GM18505 (cell line): ENCODE measurements at regions not wholly inside any gene's neighbourhood (a gene's known extent, or its start where the extent isn't known, plus 50 kb on each side); places are given as distances from the start of the nearest gene placed in this dataset.
"Not testable (repeated sequence)": the region's sequence is repeated elsewhere in the genome, so short reads cannot be mapped to it uniquely, and the experiment has no call there.

ENCODE experiments used
- ATAC-seq: cut with Tn5 transposase; IDR thresholded peaks from one replicate; pipeline ENCODE4 v1.9.1; 2021; ENCODE audit not compliant: unreplicated experiment
- POLR2A ChIP-seq: IDR thresholded peaks from 4 replicates; pipeline ENCODE4 v1.6.1; 2011; ENCODE audit warnings: borderline replicate concordance; ENCODE audit not compliant: insufficient read depth, insufficient read length; ENCODE audit errors: extremely low read depth

- no peak for TF ChIP-seq POLR2A
- no peak for ATAC-seq
Observed at GRCh38 chr6:23518294-23518693, 607.7 kb upstream of the NRSN1 start.

GRCh38 chr6:23522792-23523547 lies 603.0 kb upstream of the NRSN1 start:
- no peak for ATAC-seq
- TF ChIP-seq POLR2A = no peak

GRCh38 chr6:23523771-23524170 lies 602.2 kb upstream of the NRSN1 start:
- TF ChIP-seq POLR2A = no peak
- ATAC-seq = no peak

- no peak for ATAC-seq
- TF ChIP-seq POLR2A = no peak
Observed at GRCh38 chr6:23524548-23524947, 601.5 kb upstream of the NRSN1 start.

- no peak for ATAC-seq
- TF ChIP-seq POLR2A = no peak
Observed at GRCh38 chr6:23526526-23526925, 599.5 kb upstream of the NRSN1 start.

- no peak for TF ChIP-seq POLR2A
- no peak for ATAC-seq
Observed at GRCh38 chr6:23529902-23530301, 596.1 kb upstream of the NRSN1 start.

GRCh38 chr6:23531666-23532065 lies 594.3 kb upstream of the NRSN1 start:
- no peak for ATAC-seq
- no peak for TF ChIP-seq POLR2A

- ATAC-seq = no peak
- TF ChIP-seq POLR2A = no peak
Observed at GRCh38 chr6:23532227-23532626, 593.8 kb upstream of the NRSN1 start.

GRCh38 chr6:23533311-23533710 lies 592.7 kb upstream of the NRSN1 start:
- ATAC-seq = no peak
- TF ChIP-seq POLR2A = no peak

GRCh38 chr6:23533944-23534343 lies 592.1 kb upstream of the NRSN1 start:
- TF ChIP-seq POLR2A = no peak
- no peak for ATAC-seq

GRCh38 chr6:23534351-23534750 lies 591.7 kb upstream of the NRSN1 start:
- no peak for ATAC-seq
- no peak for TF ChIP-seq POLR2A

GRCh38 chr6:23535101-23535500 lies 590.9 kb upstream of the NRSN1 start:
- no peak for ATAC-seq
- no peak for TF ChIP-seq POLR2A

- ATAC-seq = no peak
- TF ChIP-seq POLR2A = no peak
Observed at GRCh38 chr6:23537828-23538227, 588.2 kb upstream of the NRSN1 start.

GRCh38 chr6:23547851-23548250 lies 578.2 kb upstream of the NRSN1 start:
- no peak for ATAC-seq
- no peak for TF ChIP-seq POLR2A

GRCh38 chr6:23554953-23555352 lies 571.1 kb upstream of the NRSN1 start:
- ATAC-seq = not testable (repeated sequence)

GRCh38 chr6:23559587-23560343 lies 566.2 kb upstream of the NRSN1 start:
- TF ChIP-seq POLR2A = no peak
- ATAC-seq = no peak
